ENCODE measurements at regions not wholly inside any gene's neighbourhood (a gene's known extent, or its start where the extent isn't known, plus 50 kb on each side); places are given as distances from the start of the nearest gene placed in this dataset.
A peak's percentile ranks its signal among the peaks of the same experiment; 100 is the strongest.

GRCh38 chr1:228848406-228848805, 113.1 kb downstream of the RHOU start:
- DNase-seq (ENCODE audit: low read depth): no peak

DNA sequence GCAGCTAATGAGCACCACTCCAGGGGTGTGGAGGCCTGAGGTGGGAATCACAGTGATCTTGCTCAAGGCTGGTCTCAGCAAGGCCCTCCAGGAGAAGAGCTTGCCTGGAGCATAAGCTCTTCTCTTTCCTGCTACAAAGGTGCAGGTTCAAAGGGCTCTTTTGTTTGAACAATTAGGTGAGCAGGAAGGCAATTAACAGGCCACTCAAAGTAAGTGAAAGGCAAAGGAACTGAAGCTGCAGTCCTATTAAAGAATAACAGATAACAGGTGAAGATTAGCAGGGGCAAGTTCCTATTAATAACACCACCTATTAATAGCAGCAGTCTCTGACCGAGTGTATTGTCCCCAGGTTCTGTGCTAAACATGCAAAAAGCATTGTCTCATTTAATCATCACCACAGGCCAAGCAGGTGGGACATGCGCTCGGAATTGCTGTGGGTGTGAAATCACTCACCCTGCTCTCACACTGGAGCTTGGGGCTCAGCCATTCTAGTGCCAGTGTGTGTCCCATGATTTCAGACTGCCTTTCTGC, 113.8 kb downstream of the RHOU start:
- no peak for DNase-seq (ENCODE audit: low read depth)

- no peak for DNase-seq (ENCODE audit: low read depth)
Measured at GRCh38 chr1:228850141-228851100, 115.1 kb downstream of the RHOU start.

- no peak for DNase-seq (ENCODE audit: low read depth)
Measured at GRCh38 chr1:228851193-228851592, 115.9 kb downstream of the RHOU start.

- DNase-seq (ENCODE audit: low read depth): no peak
Measured at GRCh38 chr1:228851618-228852017, 116.3 kb downstream of the RHOU start.

DNA sequence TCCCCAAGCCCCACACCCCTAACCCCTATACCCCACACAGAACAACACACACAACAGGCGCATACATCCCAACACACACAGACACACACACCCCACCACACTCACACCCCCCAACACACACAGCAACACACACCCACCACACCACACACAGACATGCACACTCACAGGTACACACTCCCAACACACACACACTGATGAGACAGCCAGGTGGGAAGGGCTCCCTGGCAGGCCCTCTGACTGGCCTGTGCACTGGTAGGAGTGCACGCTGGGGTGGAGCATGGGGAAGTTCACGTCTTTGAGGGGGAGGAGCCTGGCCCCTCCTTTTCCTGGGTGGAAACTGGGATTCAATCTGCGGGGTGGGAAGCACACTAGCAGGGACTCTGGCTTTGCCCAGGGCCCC, 116.7 kb downstream of the RHOU start:
- no peak for DNase-seq (ENCODE audit: low read depth)

DNA sequence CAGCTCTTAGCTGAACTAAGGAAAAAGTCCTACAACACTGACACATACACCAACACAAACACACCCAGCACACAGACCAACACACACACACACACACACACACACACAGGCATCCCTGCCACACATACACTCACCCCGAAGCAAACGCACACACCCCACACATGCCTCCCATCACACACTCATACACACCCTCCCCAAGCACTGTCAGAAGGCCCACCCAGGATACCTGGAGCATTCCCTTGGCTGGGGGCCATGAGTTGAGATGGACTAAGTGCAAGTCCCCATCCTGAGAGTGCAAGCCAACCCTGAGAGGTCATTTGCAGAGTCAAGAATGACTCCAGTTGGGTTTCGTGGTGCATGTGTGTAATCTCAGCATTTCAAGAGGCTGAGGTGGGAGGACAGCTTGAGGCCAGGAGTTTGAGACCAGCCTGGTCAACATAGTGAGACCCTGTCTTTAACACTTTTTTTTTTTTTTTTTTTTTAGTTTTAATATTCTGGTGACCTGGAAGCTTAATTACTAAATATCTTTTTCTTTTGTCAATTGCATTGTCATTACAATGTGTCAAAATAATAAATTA, 117.3 kb downstream of the RHOU start:
- no peak for DNase-seq (ENCODE audit: low read depth)

- no peak for DNase-seq (ENCODE audit: low read depth)
Measured at GRCh38 chr1:228853191-228853590, 117.9 kb downstream of the RHOU start.

DNA sequence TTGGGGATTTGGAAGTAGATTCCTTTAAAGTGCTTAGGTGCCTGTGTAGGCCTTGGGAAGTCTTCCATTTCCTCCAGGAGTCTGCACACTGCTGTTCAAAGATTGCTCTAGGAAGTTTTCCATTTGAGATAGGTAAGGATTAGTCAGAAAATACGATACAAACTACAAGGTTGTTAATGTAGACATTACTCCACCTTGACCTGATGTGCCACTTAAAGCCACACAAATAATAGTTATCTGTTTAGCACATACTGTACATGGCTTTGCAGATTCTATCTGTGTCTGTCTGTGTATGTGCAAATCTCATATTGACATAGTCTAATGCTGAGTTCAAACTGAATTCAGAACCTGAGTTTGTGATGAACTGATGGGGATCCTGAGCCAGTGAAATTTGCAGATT, 118.4 kb downstream of the RHOU start:
- DNase-seq (ENCODE audit: low read depth): no peak

DNA sequence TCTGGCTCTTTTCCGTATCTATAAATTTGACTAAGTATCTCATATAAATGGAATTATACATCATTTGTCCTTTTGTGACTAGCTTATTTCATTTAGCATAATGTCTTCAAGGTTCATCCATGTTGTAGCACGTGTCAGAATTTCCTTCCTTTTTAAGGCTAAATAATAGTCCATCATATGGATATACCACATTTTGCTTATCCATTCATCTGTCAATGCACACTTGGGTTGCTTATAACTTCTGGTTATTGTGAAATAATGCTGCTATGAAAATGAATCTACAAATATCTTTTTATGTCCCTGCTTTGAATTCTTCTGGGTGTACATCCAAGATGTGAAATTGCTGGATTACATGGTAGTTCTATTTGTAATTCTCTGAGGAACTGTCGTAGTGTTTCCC, 119.6 kb downstream of the RHOU start:
- no peak for DNase-seq (ENCODE audit: low read depth)

- no peak for DNase-seq (ENCODE audit: low read depth)
Measured at GRCh38 chr1:228857611-228858010, 122.3 kb downstream of the RHOU start.

DNA sequence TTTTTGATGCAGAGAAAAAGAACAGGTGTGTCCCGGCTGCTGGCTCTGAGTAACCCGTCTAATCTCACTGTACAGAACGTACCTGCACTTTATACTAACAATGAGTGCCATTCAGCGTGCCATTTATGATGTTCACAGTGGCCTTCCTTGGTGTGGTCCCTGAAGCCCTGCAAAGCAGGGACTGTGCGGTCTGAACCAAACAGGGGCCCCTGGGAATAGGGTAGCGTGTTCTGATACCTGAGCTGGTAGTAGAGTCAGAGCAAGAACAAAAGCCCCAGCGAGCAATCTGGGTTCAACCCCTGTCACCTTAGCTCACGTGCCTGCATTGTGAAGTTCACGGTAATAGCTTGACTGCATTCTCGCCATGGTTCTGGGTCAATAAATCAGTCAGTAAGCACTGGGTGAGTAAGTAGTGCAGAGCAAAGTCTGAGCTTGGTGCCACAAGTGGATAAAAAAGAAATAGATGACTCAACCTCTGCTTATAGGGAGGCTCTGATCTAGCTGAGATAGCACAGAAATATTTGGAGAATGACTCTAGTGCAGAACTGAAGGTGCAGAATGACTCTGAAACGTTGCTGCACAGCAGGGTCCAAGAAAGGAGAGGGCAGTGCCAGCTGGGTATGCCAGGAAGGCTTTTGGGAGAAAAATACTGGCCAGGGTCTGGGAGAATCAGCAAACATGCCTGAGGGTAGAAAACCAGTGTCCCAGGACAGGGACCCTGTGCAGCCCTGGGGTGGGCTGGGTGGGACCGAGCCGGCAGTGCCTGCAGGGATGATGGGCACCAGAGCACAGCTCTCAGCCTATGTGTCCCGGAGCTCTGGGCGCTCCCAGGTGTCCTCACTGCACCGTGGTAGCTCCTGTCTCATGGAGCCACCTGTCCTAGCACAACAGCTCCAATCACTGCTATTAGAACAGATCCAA, 125.9 kb downstream of the RHOU start:
- peak; percentile 38 for DNase-seq (ENCODE audit: low read depth)

DNA sequence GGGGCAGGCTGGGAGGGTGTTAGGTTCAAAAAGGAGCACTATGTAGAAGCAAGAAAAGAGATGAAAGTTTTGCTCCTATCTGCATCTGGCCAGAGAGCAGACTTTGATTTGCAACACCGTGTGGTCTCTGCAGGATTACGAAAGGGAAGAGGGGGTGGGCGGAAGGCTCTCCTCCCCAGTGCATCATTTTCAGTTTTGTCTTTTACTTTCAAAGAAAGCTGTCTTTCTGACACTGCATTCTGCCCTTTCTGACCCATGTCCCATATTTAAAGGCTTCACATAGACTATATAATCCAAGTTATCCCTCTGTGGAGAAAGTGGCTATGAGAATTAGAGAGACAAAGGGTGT, 126.5 kb downstream of the RHOU start:
- no peak for DNase-seq (ENCODE audit: low read depth)

DNA sequence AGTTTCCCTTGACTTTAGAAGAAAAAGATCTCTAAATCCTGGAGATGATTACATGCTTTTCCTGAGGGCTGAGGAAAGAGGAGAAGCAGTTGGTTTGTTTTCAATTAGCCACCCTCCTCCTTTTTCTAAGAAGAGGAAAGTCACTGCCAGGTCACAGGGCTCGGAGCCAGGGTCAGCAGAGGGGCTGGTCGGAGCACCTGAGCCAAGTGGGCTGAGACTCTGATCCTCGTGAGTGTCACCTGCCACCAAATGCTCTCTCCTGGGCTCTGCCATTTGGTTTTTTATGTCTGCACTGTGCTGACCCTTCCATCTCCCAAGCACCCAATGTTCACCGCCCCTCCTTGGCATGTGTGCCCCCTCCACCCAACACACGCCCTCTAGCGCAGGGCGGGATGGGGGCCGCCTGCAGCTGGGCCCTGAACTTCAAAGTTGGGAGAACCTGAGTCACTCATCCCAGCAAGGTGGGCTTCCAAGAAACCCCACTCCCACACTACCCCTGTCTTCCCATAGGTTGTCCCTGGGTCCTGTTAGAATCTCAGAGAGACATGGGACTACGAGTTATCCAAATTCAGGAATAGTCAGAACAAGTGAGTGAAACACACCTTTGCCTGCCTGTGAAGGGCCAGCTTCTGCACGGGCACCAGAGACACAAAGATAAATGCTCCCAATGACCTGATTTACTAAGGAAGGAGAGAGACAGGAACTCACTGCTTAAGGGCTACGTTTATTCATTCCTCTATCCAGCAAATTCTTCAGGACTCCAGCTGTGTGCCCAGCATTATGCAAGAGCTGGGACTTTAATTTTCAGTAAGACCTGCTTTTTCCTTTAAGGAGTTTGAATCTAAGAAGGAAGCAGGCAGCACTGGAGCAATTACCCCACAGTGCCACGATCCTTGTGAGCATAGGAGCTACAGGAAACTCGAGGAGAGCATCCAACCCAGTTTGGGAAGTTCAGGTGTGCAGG, 127.5 kb downstream of the RHOU start:
- DNase-seq (ENCODE audit: low read depth): no peak

GRCh38 chr1:228863776-228864175, 128.5 kb downstream of the RHOU start:
- no peak for DNase-seq (ENCODE audit: low read depth)

DNA sequence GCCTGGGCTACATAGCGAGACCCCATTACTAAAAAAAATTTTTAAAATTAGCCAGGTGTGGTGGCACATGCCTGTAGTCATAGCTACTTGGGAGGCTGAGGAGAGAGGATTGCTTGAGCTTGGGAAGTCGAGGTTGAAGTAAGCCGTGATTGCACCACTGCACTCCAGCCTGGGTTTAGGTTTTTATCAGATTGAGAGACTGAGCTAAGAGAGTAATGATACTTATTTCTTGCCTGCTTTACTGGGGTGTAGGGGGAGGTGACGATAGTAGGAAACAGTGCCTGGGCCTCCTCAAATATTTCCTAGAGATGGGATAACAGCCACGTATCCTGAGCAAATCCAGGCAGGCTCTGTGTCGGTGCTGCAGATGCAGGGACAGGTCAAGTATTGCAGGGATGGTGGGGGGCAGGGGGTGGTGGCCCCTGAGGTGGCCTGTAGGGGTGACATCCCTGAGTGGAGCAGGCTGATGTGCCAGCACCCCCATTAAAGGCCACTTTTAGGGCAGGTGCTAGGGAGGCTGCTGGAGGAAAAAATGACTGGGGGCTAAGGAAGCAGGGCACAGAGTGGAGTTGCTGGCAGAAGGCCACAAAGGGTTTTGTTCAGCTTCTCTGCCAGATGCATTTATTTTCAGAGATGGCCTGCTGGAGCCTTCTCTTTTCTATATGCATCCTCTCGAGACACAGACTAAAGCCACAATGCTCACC, 130.5 kb downstream of the RHOU start:
- no peak for DNase-seq (ENCODE audit: low read depth)

- DNase-seq (ENCODE audit: low read depth): no peak
Measured at GRCh38 chr1:228866468-228866867, 131.2 kb downstream of the RHOU start.

DNA sequence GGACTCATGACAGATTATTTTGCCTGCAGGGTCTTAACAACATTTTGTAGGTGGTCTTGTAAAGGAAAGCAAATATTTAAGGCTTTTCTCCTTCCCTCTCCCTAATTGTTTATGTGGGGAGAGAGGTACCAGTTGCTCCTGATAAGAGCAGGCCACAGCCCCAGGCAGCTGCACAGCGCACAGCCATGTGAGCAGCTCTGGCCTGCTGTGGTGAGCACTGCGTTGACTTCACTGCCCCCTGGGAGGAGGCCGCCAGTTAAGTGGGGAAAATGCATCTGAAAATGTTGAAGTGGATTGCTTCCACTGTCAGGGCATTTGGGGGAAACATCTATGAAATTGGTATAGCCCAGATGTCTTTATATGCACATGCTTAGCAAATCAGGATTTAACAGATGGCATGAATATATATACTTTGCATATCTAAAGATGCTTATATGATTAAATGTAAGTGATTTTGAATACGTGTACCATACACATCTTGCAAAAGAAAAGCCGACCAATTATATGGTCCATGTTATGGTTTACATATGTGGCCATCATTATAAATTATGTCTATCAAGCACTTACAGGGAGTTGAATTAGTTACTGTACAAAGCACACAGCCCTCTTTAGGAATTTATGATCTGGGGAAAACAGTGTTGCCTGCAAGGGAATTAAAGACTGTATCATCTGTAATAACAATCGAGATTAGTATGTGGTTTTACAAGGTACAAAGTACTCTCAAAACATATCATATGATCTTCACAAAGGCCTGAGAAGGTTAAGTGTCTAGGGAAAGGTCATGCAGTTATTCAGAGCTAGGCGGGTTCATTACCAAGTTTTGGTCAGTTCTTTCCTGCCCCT, 132.1 kb downstream of the RHOU start:
- DNase-seq (ENCODE audit: low read depth): no peak

DNA sequence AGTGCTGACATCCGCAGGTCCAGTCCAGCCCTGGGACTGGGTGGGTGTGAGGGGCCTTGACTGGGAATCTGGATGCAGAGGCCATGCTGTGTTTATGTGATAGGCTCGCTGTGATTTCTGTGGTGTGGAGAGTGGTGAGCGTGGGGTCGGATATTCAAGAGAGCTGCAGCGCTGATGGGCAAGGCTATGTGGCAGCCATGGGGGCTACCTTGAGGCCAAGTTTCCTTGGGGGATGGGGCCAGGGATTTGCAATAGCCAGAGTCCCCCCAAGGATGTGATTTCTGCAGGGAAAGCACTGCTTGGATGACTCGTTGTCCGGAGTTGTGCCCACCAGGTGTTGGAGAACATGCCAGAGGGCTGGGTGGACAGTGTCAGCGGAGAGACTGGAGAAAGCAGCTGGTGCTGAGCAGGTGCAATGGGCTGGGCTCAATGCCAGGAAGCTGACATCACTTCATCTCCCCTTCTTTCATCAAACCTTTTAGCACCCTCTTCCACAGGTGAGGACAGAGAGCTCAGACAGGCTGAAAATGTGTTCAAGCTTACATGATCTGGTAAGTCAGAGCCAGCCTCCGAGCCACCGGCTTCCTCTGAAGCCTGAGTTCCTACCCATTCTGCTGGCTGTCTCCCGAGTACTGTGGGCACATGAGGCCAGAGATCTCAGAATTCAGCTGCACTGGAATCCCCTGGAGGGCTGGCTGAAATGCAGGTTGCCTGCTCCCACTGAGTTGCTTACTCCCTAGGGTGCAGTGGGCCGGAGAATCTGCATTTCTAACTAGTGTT, 132.9 kb downstream of the RHOU start:
- no peak for DNase-seq (ENCODE audit: low read depth)
